GM12892 (cell line): ENCODE measurements at regions not wholly inside any gene's neighbourhood (a gene's known extent, or its start where the extent isn't known, plus 50 kb on each side); places are given as distances from the start of the nearest gene placed in this dataset.

ENCODE experiments used
- POLR2A ChIP-seq: IDR thresholded peaks from 2 replicates; pipeline ENCODE4 v1.6.1; 2011; ENCODE audit warnings: low read depth, low read length, control low read depth
- POLR2AphosphoS5 ChIP-seq: IDR thresholded peaks from 2 replicates; pipeline ENCODE4 v1.6.1; 2011; ENCODE audit warnings: low read depth, low read length, control low read depth

- TF ChIP-seq POLR2A (no peak), POLR2AphosphoS5 (no peak)
Observed at GRCh38 chr7:52936750-52937149, 98.7 kb upstream of the POM121L12 start.
